ENCODE measurements at regions not wholly inside any gene's neighbourhood (a gene's known extent, or its start where the extent isn't known, plus 50 kb on each side); places are given as distances from the start of the nearest gene placed in this dataset.

DNA sequence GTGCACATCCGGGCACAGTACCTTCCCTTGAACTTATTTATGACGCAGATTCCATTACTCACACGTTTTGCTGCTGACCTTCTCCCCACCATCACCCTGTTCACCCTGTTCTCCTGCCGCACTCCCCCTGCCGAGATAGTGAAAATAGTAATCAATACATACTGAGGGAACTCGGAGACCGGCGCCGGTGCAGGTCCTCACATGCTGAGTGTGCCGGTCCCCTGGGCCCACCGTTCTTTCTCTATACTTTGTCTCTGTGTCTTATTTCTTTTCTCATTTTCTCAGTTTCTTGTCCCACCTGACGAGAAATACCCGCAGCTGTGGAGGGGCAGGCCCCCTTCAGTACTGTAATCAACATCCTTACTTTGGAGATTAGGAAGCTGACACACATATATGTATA lies 1337.1 kb upstream of the PABPC4L start:
- no TSS peak for BruUV-seq (replicated peaks)
- Histone ChIP-seq H3K36me3 (ENCODE audit: low read depth) (no peaks in the 10 kb centered on the region), H3K9me3 (ENCODE audit: insufficient read depth, low read depth) (no peaks in the 10 kb centered on the region), H3K9me2 (ENCODE audit: insufficient read depth) (no peaks in the 10 kb centered on the region), H3K79me2 (ENCODE audit: low read depth) (no peaks in the 10 kb centered on the region), H3K4me2 (no peak overlapping the region), H3K4me3 (no peak overlapping the region), H3F3A (ENCODE audit: insufficient read depth, low read depth) (no peaks in the 10 kb centered on the region), H3K27ac (no peak overlapping the region), H2AFZ (no peak overlapping the region), H3K4me1 (replicated peaks; ENCODE audit: insufficient read depth) (no peaks in the 10 kb centered on the region), H3K27me3 (ENCODE audit: insufficient read depth, low read depth) (no peaks in the 10 kb centered on the region), H4K20me1 (ENCODE audit: insufficient read depth) (no peaks in the 10 kb centered on the region)
- intact Hi-C loops (cut with micrococcal nuclease; ENCODE audit: unreplicated experiment): no loop called here
- no peak for DNase-seq
- no peak for TF ChIP-seq EZH2 (IDR thresholded peaks at IDR 0.05; ENCODE audit: low read depth)
- TF ChIP-seq, protein P1, sequence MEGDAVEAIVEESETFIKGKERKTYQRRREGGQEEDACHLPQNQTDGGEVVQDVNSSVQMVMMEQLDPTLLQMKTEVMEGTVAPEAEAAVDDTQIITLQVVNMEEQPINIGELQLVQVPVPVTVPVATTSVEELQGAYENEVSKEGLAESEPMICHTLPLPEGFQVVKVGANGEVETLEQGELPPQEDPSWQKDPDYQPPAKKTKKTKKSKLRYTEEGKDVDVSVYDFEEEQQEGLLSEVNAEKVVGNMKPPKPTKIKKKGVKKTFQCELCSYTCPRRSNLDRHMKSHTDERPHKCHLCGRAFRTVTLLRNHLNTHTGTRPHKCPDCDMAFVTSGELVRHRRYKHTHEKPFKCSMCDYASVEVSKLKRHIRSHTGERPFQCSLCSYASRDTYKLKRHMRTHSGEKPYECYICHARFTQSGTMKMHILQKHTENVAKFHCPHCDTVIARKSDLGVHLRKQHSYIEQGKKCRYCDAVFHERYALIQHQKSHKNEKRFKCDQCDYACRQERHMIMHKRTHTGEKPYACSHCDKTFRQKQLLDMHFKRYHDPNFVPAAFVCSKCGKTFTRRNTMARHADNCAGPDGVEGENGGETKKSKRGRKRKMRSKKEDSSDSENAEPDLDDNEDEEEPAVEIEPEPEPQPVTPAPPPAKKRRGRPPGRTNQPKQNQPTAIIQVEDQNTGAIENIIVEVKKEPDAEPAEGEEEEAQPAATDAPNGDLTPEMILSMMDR (conservative IDR thresholded peaks at IDR 0.05): no peak
- CTCF ChIA-PET: no interaction called here
- POLR2A ChIA-PET (ENCODE audit: unreplicated experiment): no interaction called here

DNA sequence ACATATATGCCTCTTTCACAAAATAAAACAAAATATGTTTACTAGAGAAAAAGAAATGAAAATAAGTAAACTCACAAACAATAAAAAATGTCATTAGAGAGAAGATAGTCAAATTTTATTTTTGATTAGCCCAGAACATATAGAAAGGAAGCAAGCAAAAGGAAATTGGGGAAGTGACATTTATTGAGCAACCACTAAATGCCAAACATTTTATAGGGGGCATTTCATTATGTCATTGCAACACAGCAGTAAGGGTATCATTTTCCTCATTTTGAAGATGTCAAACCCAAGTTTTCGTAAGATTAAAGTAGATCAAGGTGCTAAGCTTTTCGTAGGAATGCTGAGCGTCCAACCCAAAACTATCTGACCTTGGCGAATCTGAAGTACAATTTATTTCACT lies 1331.5 kb upstream of the PABPC4L start:
- no TSS peak for BruUV-seq (replicated peaks)
- no peak for DNase-seq
- H2AFZ ChIP-seq: no peak overlapping the region
- intact Hi-C loops (cut with micrococcal nuclease; ENCODE audit: unreplicated experiment): no loop called here
- H3F3A ChIP-seq (ENCODE audit: insufficient read depth, low read depth): no peaks in the 10 kb centered on the region
- no peak overlapping the region for H3K4me2 ChIP-seq
- no peaks in the 10 kb centered on the region for H4K20me1 ChIP-seq (ENCODE audit: insufficient read depth)
- no peaks in the 10 kb centered on the region for H3K27me3 ChIP-seq (ENCODE audit: insufficient read depth, low read depth)
- ChIA-PET CTCF (no interaction called here), POLR2A (ENCODE audit: unreplicated experiment) (no interaction called here)
- no peaks in the 10 kb centered on the region for H3K9me3 ChIP-seq (ENCODE audit: insufficient read depth, low read depth)
- no peak overlapping the region for H3K27ac ChIP-seq
- no peak overlapping the region for H3K4me3 ChIP-seq
- TF ChIP-seq, protein P1 (conservative IDR thresholded peaks at IDR 0.05): no peak
- no peak for TF ChIP-seq EZH2 (IDR thresholded peaks at IDR 0.05; ENCODE audit: low read depth)
- H3K36me3 ChIP-seq (ENCODE audit: low read depth): no peaks in the 10 kb centered on the region
- H3K79me2 ChIP-seq (ENCODE audit: low read depth): no peaks in the 10 kb centered on the region
- H3K9me2 ChIP-seq (ENCODE audit: insufficient read depth): no peaks in the 10 kb centered on the region
- H3K4me1 ChIP-seq (replicated peaks; ENCODE audit: insufficient read depth): no peaks in the 10 kb centered on the region

DNA sequence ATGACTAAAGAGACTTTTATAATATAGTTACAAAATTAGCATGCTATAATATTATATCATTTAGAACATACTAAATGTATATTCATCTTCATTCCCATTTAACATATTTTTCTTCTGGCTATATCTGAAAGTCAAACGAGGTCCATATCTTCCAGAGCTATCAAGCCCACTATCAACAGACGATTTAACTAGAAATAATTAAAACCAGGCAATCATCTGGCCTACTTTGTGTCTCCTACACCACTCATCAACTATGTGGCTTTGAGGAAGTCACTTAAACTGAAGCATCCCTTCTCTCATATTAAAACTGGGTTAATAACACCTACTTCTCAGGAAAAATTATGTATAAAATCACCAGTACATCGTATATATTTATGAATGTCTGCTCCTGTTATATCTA lies 1330.5 kb upstream of the PABPC4L start:
- DNase-seq: no peak
- Histone ChIP-seq H3K9me2 (ENCODE audit: insufficient read depth) (no peaks in the 10 kb centered on the region), H4K20me1 (ENCODE audit: insufficient read depth) (no peaks in the 10 kb centered on the region), H3K27ac (no peak overlapping the region), H2AFZ (no peak overlapping the region), H3K9me3 (ENCODE audit: insufficient read depth, low read depth) (no peaks in the 10 kb centered on the region), H3F3A (ENCODE audit: insufficient read depth, low read depth) (no peaks in the 10 kb centered on the region), H3K27me3 (ENCODE audit: insufficient read depth, low read depth) (no peaks in the 10 kb centered on the region), H3K4me3 (no peak overlapping the region), H3K4me2 (no peak overlapping the region), H3K4me1 (replicated peaks; ENCODE audit: insufficient read depth) (no peaks in the 10 kb centered on the region), H3K36me3 (ENCODE audit: low read depth) (no peaks in the 10 kb centered on the region), H3K79me2 (ENCODE audit: low read depth) (no peaks in the 10 kb centered on the region)
- no TSS peak for BruUV-seq (replicated peaks)
- no peak for TF ChIP-seq EZH2 (IDR thresholded peaks at IDR 0.05; ENCODE audit: low read depth)
- TF ChIP-seq, protein P1 (conservative IDR thresholded peaks at IDR 0.05): no peak
- intact Hi-C loops (cut with micrococcal nuclease; ENCODE audit: unreplicated experiment): no loop called here
- POLR2A ChIA-PET (ENCODE audit: unreplicated experiment): no interaction called here
- CTCF ChIA-PET: no interaction called here
